HFFc6 (cell line): ENCODE measurements at regions not wholly inside any gene's neighbourhood (a gene's known extent, or its start where the extent isn't known, plus 50 kb on each side); places are given as distances from the start of the nearest gene placed in this dataset.

ENCODE experiments used
- DNase-seq: peaks from one replicate; pipeline ENCODE4 v3.0.0-alpha.2; 2018
- H3K27ac Mint-ChIP-seq: 2 replicates; pipeline ENCODE4 v1.8.0; 2020; ENCODE audit warnings: mild to moderate bottlenecking, mixed read lengths
- H3K27me3 Mint-ChIP-seq: 2 replicates; pipeline ENCODE4 v1.8.0; 2021; ENCODE audit warnings: mild to moderate bottlenecking, moderate library complexity, mixed read lengths; ENCODE audit not compliant: insufficient read depth
- H3K36me3 Mint-ChIP-seq: 2 replicates; pipeline ENCODE4 v1.8.0; 2021; ENCODE audit warnings: low read depth, mixed read lengths
- H3K4me1 Mint-ChIP-seq: 2 replicates; pipeline ENCODE4 v1.8.0; 2020; ENCODE audit warnings: low read depth, mixed read lengths
- H3K4me3 Mint-ChIP-seq: 2 replicates; pipeline ENCODE4 v1.8.0; 2020; ENCODE audit warnings: mild to moderate bottlenecking, moderate library complexity, mixed read lengths
- H3K9me3 Mint-ChIP-seq: 2 replicates; pipeline ENCODE4 v1.8.0; 2020; ENCODE audit warnings: mild to moderate bottlenecking, mixed read lengths
- TF ChIP-seq, protein P1 (sequence below): fragments of 200-600 bp; sonication (generic); IDR thresholded peaks from 2 replicates; pipeline ENCODE4 v1.5.0; 2021; ENCODE audit warnings: antibody characterized with exemption, mild to moderate bottlenecking

- Mint-ChIP-seq H3K4me1 (no peaks in the 10 kb centered on the region), H3K9me3 (peaks cover 36% of the 10 kb centered on the region), H3K36me3 (no peaks in the 10 kb centered on the region; the same call in 1 of the 2 replicates), H3K27ac (no peak overlapping the region), H3K27me3 (no peaks in the 10 kb centered on the region; the same call in 1 of the 2 replicates), H3K4me3 (no peak overlapping the region)
- TF ChIP-seq, protein P1, sequence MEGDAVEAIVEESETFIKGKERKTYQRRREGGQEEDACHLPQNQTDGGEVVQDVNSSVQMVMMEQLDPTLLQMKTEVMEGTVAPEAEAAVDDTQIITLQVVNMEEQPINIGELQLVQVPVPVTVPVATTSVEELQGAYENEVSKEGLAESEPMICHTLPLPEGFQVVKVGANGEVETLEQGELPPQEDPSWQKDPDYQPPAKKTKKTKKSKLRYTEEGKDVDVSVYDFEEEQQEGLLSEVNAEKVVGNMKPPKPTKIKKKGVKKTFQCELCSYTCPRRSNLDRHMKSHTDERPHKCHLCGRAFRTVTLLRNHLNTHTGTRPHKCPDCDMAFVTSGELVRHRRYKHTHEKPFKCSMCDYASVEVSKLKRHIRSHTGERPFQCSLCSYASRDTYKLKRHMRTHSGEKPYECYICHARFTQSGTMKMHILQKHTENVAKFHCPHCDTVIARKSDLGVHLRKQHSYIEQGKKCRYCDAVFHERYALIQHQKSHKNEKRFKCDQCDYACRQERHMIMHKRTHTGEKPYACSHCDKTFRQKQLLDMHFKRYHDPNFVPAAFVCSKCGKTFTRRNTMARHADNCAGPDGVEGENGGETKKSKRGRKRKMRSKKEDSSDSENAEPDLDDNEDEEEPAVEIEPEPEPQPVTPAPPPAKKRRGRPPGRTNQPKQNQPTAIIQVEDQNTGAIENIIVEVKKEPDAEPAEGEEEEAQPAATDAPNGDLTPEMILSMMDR: no peak
- DNase-seq: no peak
Measured at GRCh38 chr1:219759095-219759494, 146.2 kb upstream of the ZC3H11B start.

DNA sequence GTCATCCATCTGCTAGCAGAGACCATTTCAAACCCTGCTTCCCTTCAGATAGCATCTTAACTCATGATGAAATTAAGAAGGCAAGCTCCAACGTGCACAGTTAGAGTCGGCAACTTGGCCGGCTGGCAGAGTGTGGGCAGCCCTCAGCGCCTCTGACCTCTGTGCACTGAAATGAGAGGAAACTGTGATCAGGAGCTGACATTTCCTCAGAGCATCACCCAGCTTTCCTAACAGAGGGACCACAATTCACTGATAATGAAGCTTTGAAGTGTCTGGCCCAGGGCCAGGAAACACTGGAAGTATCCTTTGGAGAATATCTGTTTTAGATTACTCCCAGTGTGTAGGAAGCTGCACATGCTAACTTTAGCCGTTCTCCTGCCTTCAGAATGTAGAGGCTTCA lies 145.0 kb upstream of the ZC3H11B start:
- DNase-seq: no peak
- H3K4me1 Mint-ChIP-seq: no peaks in the 10 kb centered on the region
- no peaks in the 10 kb centered on the region; the same call in 1 of the 2 replicates for H3K27me3 Mint-ChIP-seq
- TF ChIP-seq, protein P1: no peak
- H3K4me3 Mint-ChIP-seq: no peak overlapping the region
- H3K36me3 Mint-ChIP-seq: no peaks in the 10 kb centered on the region; the same call in 1 of the 2 replicates
- H3K27ac Mint-ChIP-seq: no peak overlapping the region
- H3K9me3 Mint-ChIP-seq: peaks cover 36% of the 10 kb centered on the region

DNA sequence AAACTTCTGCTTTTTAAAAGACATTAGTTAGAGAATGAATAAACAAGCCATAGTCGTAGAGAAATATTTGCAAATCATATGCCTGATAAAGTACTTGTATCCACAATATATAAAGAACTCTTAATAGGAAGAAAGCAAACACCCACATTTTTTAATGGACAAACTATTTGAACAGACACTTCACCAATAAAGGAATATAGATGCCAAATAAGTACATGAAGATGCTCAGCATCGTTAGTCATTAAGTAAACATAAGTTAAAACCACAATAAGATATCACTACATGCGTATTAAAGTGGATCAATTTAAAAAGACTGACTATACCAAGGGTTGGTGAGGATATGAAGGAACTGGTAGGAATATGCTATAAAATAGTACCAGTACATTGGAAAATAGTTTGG lies 142.3 kb upstream of the ZC3H11B start:
- Mint-ChIP-seq H3K9me3 (peaks cover 50% of the 10 kb centered on the region), H3K36me3 (no peaks in the 10 kb centered on the region; the same call in 1 of the 2 replicates), H3K27ac (no peak overlapping the region), H3K4me3 (no peak overlapping the region), H3K27me3 (no peaks in the 10 kb centered on the region; the same call in 1 of the 2 replicates), H3K4me1 (no peaks in the 10 kb centered on the region)
- TF ChIP-seq, protein P1: no peak
- no peak for DNase-seq

DNA sequence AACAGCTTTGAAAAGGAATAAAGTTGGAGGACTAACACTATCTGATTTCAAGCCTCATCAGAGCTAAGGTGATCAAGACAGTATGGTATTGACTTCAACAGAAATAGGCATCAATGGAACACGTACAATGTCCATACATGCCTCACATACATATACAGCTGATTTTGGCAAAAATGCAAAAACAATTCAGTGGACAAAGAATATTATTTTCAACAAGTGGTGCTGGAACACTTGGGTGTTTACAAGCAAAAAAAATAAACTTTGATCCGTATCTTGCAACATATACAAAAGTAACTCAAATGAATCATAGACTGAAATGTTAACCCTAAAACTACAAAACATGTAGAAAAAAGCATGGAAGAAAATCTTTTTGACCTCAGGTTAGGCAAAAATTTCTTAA lies 141.9 kb upstream of the ZC3H11B start:
- DNase-seq: no peak
- H3K36me3 Mint-ChIP-seq: no peaks in the 10 kb centered on the region; the same call in 1 of the 2 replicates
- TF ChIP-seq, protein P1: no peak
- no peak overlapping the region for H3K4me3 Mint-ChIP-seq
- H3K27ac Mint-ChIP-seq: no peak overlapping the region
- H3K4me1 Mint-ChIP-seq: no peaks in the 10 kb centered on the region
- no peaks in the 10 kb centered on the region; the same call in 1 of the 2 replicates for H3K27me3 Mint-ChIP-seq
- H3K9me3 Mint-ChIP-seq: peaks cover 49% of the 10 kb centered on the region

DNA sequence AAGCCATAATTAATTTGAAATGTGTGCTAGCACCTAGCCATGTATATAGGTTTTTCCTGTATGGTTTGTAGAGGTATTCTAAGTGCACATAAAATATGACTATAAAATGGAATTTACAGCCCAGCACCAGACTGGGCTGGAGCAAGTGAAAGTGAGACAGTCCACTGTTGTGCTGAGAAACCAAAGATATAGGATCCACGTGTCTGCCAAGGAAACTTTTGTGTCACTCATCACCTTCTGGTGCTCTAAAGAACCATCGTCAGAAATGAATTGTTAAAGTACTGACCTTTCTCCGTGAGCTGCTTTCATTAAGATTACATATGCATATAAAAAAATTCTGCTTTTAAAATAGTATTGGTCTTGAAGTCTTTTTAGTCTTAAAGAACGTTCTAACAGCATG lies 141.0 kb upstream of the ZC3H11B start:
- no peaks in the 10 kb centered on the region; the same call in 1 of the 2 replicates for H3K27me3 Mint-ChIP-seq

More for the DNA sequence above, 141.0 kb upstream of the ZC3H11B start:
- Mint-ChIP-seq H3K36me3 (no peaks in the 10 kb centered on the region; the same call in 1 of the 2 replicates), H3K4me3 (no peak overlapping the region), H3K9me3 (peaks cover 49% of the 10 kb centered on the region), H3K4me1 (no peaks in the 10 kb centered on the region), H3K27ac (no peak overlapping the region)
- no peak for DNase-seq
- TF ChIP-seq, protein P1: no peak
